ENCODE measurements at regions not wholly inside any gene's neighbourhood (a gene's known extent, or its start where the extent isn't known, plus 50 kb on each side); places are given as distances from the start of the nearest gene placed in this dataset.
"Not testable (repeated sequence)": the region's sequence is repeated elsewhere in the genome, so short reads cannot be mapped to it uniquely, and the experiment has no call there.

GRCh38 chr3:75394102-75394501, 270.0 kb upstream of the FRG2C start:
- DNase-seq (ENCODE audit: low read depth) = not testable (repeated sequence)

DNA sequence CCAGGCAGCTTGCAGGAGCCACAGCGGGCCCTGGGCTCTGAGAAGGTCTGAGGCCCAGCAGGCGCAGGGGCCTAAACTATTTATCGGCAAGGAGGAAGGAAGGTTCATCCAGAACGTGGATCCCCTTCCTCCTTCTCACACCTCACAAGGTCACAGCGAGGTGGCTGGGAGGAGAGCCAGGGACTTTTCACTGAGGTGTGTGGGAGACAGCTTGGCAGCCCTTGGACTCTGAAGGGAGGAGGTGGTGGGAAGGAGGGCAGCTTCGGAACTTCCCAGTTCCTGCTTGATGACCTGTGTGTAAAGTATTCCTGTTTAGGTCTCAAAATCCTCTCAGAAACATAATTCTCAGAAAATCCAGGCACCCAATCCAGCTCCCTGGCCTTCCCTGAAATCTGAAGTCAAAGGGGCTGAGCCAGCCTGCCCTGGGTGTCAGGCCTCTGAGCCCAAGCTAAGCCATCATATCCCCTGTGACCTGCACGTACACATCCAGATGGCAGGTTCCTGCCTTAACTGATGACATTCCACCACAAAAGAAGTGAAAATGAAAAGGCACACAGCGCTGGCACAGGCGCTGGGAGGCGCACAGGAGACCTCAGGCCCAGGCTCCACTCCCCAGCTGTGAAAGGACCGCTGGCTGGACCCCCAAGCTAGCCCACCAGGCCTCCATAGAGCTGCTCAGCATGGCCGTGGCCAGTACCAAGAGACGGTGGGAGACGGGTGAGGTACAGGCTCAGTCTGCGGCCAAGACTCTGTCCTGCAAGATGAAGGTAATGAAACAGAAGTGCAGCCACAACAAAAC, 269.4 kb upstream of the FRG2C start:
- DNase-seq (ENCODE audit: low read depth) = not testable (repeated sequence)

- no peak for DNase-seq (ENCODE audit: low read depth)
Measured at GRCh38 chr3:75395580-75396315, 268.4 kb upstream of the FRG2C start.

DNA sequence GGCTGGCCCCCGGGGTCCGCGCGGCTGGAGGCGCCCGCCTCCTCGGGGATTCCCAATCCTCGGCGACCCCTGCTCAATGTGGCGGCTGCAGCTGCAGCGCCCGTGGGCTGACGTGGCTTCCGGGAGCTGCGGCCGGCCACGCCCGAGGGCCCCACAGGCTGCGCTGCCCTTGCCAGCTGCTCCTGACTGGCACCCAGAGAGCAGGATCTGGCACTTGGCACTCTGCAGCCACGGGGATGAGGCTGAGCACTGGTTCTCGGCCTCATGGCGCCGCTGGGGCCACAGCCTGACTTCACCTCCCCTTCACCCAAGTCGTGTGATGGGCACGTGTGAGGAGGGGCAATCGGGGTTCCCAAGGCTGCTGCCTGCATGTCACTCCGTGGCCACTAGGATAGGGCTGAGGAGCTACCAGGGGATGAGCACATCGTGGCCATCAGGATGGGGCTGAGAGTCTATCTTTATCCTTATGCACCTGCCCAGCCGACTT, 267.8 kb upstream of the FRG2C start:
- DNase-seq (ENCODE audit: low read depth) = no peak

DNA sequence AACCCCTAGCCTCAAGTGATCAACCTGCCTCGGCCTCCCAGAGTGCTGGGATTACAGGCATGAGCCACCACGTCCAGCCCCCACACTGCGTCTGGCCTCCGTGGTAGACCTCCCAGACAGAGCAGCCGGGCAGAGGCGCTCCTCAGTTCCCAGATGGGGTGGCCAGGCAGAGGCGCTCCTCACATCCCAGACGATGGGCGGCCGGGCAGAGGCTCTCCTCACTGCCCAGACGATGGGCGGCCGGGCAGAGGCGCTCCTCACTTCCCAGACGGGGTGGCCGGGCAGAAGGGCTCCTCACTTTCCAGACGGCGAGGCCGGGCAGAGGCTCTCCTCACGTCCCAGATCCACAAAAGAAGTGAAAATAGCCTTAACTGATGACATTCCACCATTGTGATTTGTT, 266.6 kb upstream of the FRG2C start:
- DNase-seq (ENCODE audit: low read depth) = not testable (repeated sequence)

- DNase-seq (ENCODE audit: low read depth) = not testable (repeated sequence)
Measured at GRCh38 chr3:75422101-75422945, 241.8 kb upstream of the FRG2C start.

DNA sequence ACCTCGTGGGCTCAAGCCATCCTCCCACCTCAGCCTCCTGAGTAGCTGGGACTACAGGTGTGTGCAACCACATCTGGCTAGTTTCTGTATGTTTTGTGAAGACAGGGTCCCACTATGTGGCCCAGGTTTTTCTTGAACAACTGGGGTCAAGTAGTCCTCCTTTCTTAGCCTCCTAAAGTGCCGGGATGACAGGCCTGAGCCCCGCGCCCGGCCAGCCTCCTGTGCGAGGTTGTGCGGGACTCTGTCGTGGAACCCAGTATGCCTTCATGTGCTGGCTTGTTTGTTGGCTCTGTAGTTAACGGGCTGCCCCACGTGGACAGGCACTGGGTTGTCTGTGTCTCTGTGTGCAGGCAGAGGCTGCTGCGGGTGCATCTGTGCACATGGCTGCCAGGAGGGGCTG, 238.7 kb upstream of the FRG2C start:
- DNase-seq (ENCODE audit: low read depth) = not testable (repeated sequence)

- DNase-seq (ENCODE audit: low read depth) = not testable (repeated sequence)
Measured at GRCh38 chr3:75427486-75427885, 236.6 kb upstream of the FRG2C start.

- not testable (repeated sequence) for DNase-seq (ENCODE audit: low read depth)
Measured at GRCh38 chr3:75427906-75428305, 236.2 kb upstream of the FRG2C start.

- DNase-seq (ENCODE audit: low read depth) = not testable (repeated sequence)
Measured at GRCh38 chr3:75429561-75430220, 234.4 kb upstream of the FRG2C start.

GRCh38 chr3:75430406-75430805, 233.7 kb upstream of the FRG2C start:
- DNase-seq (ENCODE audit: low read depth) = not testable (repeated sequence)

- not testable (repeated sequence) for DNase-seq (ENCODE audit: low read depth)
Measured at GRCh38 chr3:75431120-75431519, 233.0 kb upstream of the FRG2C start.

GRCh38 chr3:75432466-75432865, 231.7 kb upstream of the FRG2C start:
- not testable (repeated sequence) for DNase-seq (ENCODE audit: low read depth)

- not testable (repeated sequence) for DNase-seq (ENCODE audit: low read depth)
Measured at GRCh38 chr3:75432885-75433284, 231.2 kb upstream of the FRG2C start.

- DNase-seq (ENCODE audit: low read depth) = not testable (repeated sequence)
Measured at GRCh38 chr3:75433295-75433694, 230.8 kb upstream of the FRG2C start.

DNA sequence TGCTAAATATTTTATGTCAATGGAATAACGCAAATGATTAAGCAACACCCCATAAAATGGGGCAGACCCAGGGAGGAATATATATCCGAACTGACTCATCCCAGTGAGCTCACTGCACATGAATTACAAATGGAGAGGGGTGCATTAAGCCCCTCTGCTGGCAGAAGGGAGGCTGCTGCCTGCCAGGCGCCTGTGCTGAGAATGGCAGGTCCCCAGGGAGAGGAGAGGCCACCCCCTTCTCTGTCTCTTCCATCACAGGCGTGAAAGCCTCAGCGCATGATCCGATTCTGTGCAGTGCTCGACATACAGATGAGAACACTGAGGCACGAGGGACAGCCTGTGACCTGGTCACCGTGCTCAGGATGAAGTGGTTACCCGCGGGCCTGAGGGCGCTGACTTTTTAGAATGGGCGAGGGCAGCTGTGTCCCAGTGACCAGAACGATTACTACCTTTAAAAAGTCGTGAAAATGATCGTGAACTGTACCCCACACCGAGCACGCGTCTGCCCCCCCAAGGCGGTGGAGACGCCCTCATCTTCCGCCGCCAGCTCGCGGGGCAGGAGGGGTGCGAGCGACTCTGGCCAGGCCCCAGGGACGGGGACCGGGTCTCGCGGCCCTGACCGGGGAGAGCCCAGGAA, 229.7 kb upstream of the FRG2C start:
- DNase-seq (ENCODE audit: low read depth) = not testable (repeated sequence)

DNA sequence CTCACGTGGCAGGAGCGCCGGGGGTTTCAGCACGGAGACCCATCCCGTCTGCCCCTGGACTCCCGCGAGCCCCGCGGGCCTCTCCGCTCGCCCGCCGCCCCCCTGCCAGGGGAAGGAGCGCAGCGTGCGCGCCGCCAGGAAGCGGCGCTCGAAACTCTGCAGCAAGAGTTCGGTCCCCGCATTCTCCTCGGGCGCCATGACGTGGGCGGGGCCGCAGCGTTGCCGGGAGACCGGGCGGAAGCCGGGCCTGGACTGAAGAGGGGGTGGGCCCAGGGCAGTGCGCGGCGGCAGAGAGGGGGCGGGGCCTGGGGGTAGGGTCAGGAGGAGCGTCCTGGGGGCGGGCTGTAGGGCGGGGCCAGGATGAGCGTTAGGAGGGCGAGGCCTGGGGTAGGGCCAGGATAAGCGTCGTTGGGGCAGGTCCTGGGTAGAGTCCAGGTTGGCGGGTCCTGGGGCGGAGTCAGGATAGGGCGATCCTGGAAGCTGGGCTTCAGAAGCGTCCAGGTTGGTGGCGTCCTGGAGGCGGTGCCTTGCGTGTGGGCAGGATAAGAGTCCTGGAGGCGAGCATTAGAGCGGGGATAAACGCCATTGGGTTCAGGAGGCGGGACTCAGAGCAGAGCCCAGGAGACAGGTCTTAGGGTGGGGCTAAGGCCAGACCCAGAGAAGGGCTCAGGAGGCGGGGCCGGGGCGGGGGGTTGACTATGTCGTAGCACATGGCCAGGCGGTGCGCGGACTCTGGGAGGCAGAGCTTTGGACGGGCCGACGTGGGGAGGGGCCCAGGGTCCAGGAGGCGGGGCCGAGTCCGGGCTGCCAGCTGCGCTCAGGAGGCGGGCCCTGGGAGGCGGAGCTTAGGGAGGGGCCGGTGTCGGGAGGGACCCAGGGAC, 229.0 kb upstream of the FRG2C start:
- peak; percentile 78 for DNase-seq (ENCODE audit: low read depth)

DNA sequence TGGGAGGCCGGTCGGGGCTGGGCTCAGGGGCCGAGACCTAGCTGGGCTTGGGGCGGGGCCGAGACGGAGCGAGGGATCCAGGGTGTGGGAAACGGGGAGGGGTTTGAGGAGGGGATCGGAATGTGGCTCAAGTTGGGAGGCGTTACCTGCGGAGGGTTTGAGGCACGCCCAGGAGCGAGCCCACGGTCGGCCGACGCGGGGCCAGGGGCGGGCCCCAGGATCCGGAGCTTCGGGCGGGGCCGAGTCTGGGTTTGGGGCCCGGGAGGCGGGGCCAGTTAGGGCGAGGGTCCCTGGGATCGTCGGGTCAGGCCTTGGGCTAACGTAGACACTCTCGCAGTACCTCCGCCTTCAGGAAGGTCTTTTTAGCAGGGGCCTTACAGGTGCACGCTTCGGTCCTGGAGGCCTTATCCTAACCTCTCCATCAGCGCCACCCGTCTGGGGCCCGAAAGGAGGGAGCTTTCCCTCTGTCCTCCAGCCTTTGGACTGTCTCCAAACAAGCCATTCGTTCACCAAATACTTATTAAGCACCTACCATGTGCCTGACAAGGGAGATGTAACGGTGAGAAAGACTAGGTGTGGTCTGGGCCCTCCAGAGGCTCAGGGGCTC, 228.2 kb upstream of the FRG2C start:
- DNase-seq (ENCODE audit: low read depth) = not testable (repeated sequence)

GRCh38 chr3:75440986-75441385, 223.1 kb upstream of the FRG2C start:
- not testable (repeated sequence) for DNase-seq (ENCODE audit: low read depth)
